ENCODE measurements at regions not wholly inside any gene's neighbourhood (a gene's known extent, or its start where the extent isn't known, plus 50 kb on each side); places are given as distances from the start of the nearest gene placed in this dataset.

DNA sequence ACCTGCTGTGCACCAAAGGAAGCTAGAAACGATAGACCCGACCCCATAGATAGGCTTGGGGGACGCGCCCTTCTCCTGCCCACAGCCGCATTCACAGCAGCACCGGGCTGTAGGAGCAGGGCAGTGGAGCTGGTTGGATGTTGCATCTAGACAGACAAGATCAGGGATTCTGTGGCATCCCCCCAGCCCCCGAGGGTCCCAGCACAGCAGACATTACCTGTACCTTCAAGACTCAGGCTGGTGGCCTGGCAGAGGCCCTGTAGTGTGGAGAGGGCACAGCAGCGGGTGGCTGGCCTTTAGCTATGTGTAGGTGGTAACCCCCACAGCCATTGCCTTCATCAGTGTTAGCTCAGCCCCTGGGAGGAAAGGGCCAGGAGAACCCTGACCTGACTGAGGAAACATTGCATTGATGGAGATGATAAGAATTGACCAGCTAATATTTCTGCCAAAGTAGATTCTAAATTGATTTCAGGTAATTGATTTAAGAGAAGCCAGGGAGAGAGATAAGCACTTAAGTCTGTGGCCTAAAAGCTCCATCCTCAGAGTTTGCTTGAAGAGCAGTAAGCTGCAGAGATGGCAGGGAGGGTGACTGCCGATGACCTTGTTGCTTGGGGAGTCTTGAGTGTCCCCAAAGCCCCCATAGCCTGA, 269.4 kb downstream of the TLE3 start:
- Histone ChIP-seq H3K36me3 (ENCODE audit: insufficient read depth, low read length) (no peaks in the 10 kb centered on the region), H3K4me2 (ENCODE audit: low read length) (no peak overlapping the region), H3K4me3 (ENCODE audit: low read length) (no peak overlapping the region), H3K4me1 (ENCODE audit: control insufficient read depth, insufficient read depth, low read length) (no peaks in the 10 kb centered on the region), H3K9me3 (replicated peaks; ENCODE audit: low read length) (no peaks in the 10 kb centered on the region), H3K27me3 (ENCODE audit: control insufficient read depth, insufficient read depth, low read length) (peaks cover 47% of the 10 kb centered on the region), H3K9ac (ENCODE audit: low read depth, low read length) (no peak overlapping the region)

DNA sequence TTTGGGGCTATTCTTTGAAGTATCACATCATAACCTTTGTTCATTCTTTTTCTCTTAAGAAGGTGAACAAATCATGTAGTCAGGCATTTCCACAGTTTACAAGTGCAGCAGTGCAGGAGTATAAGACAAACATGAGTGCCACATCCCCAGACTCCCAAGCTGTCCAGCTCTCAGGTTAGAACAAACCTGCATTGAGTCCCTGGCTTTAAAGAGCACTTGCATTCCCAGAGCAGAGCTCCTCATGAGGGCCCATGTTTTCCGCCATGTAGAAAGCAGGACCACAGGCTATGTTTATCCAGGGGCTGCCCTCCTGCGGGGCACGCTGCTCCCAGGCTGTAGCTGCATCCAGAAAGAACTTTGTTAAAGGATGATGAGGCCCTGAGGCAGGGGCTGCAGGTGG, 267.7 kb downstream of the TLE3 start:
- H3K27me3 ChIP-seq (ENCODE audit: control insufficient read depth, insufficient read depth, low read length): peaks cover 52% of the 10 kb centered on the region
- H3K9ac ChIP-seq (ENCODE audit: low read depth, low read length): no peak overlapping the region

DNA sequence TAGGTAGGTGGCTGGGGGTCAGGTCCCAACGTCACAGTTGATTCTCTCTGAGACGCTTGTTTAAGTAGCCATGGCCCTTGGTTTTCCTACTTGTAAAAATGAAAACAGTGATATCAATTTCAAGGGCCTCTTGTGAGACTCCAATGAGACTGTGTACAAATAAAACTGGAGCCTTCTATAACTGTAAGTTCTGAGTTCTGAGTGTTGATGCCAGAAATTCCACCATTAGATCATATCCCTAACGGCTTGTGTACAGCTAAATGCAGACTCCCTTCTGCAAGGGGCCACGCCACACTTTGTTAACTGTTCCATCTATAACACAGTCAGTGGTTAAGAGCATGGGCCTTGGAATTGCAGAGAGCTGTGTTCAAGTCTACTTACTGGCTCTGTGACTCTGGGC, 267.3 kb downstream of the TLE3 start:
- Histone ChIP-seq H3K4me2 (ENCODE audit: low read length) (no peak overlapping the region), H3K4me1 (ENCODE audit: control insufficient read depth, insufficient read depth, low read length) (no peaks in the 10 kb centered on the region), H3K27me3 (ENCODE audit: control insufficient read depth, insufficient read depth, low read length) (peaks cover 52% of the 10 kb centered on the region), H3K9me3 (replicated peaks; ENCODE audit: low read length) (no peaks in the 10 kb centered on the region), H3K4me3 (ENCODE audit: low read length) (no peak overlapping the region), H3K36me3 (ENCODE audit: insufficient read depth, low read length) (no peaks in the 10 kb centered on the region), H3K9ac (ENCODE audit: low read depth, low read length) (no peak overlapping the region)

More for the DNA sequence above, 267.7 kb downstream of the TLE3 start:
- Histone ChIP-seq H3K9me3 (replicated peaks; ENCODE audit: low read length) (no peaks in the 10 kb centered on the region), H3K4me3 (ENCODE audit: low read length) (no peak overlapping the region), H3K4me1 (ENCODE audit: control insufficient read depth, insufficient read depth, low read length) (no peaks in the 10 kb centered on the region), H3K36me3 (ENCODE audit: insufficient read depth, low read length) (no peaks in the 10 kb centered on the region), H3K4me2 (ENCODE audit: low read length) (no peak overlapping the region)

DNA sequence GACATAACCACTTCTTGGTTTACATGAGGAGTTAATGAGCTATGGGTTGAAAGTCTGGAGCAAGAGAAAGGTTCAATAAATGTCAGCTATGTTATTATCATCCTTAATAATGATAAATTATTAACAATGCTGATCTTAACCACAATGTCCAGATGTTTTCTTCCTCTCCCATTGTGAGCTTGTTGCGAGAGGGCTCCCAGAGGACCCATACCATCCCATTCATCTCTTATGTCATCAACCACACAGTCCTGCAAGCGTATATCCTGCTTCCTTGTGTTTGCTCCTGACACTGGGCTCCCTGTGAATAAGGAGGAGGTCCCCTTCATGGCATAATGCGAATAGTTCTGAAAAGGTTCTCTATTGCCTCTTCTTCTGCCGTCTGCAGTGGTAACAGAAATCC, 266.8 kb downstream of the TLE3 start:
- peaks cover 49% of the 10 kb centered on the region for H3K27me3 ChIP-seq (ENCODE audit: control insufficient read depth, insufficient read depth, low read length)
- H3K4me3 ChIP-seq (ENCODE audit: low read length): no peak overlapping the region
- no peaks in the 10 kb centered on the region for H3K36me3 ChIP-seq (ENCODE audit: insufficient read depth, low read length)
- H3K9ac ChIP-seq (ENCODE audit: low read depth, low read length): no peak overlapping the region
- no peaks in the 10 kb centered on the region for H3K9me3 ChIP-seq (replicated peaks; ENCODE audit: low read length)
- H3K4me2 ChIP-seq (ENCODE audit: low read length): no peak overlapping the region
- H3K4me1 ChIP-seq (ENCODE audit: control insufficient read depth, insufficient read depth, low read length): no peaks in the 10 kb centered on the region

DNA sequence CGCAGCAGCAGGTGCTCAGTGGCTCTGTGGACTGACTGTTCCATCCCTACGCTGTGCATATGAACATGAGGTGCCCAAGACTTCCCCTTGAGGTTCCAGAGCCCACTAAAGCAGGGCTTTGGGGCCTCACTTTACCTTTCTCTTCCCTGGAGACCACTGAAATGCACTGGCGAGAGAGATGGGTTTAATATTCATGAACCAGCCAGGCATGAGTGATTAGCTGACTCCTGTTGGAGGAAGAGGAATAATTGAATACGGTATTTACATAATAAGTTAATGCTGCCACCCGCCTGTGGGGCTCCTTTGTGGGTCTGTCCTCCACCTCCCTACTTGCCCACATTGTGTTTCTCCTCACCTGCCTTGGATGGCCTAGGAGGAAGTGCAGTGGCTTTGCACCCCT, 263.4 kb downstream of the TLE3 start:
- Histone ChIP-seq H3K4me2 (ENCODE audit: low read length) (no peak overlapping the region), H3K27me3 (ENCODE audit: control insufficient read depth, insufficient read depth, low read length) (peaks cover 46% of the 10 kb centered on the region), H3K36me3 (ENCODE audit: insufficient read depth, low read length) (no peaks in the 10 kb centered on the region), H3K4me3 (ENCODE audit: low read length) (no peak overlapping the region), H3K9ac (ENCODE audit: low read depth, low read length) (no peak overlapping the region), H3K9me3 (replicated peaks; ENCODE audit: low read length) (no peaks in the 10 kb centered on the region), H3K4me1 (ENCODE audit: control insufficient read depth, insufficient read depth, low read length) (no peaks in the 10 kb centered on the region)

DNA sequence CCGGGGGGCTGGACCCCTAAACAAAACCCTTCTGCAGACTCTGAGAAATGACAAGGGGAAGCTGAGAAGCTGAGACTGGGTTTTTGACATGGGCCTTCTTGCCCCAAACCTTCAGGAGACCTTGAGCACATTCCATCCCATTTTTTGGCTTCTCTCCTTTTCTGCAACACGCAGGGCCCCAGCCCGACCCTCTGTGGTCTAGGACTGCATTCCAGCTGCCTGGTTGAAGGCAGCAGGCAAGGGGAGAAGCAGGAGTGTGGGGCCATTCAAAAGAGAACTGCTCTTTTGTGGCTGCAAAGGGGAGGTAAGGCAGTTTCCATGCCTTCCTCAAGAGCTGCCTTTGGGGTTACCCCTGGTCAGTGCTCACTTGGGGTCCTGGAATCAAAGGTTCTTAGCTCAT, 263.0 kb downstream of the TLE3 start:
- H3K4me3 ChIP-seq (ENCODE audit: low read length): no peak overlapping the region
- no peak overlapping the region for H3K9ac ChIP-seq (ENCODE audit: low read depth, low read length)
- no peak overlapping the region for H3K4me2 ChIP-seq (ENCODE audit: low read length)

DNA sequence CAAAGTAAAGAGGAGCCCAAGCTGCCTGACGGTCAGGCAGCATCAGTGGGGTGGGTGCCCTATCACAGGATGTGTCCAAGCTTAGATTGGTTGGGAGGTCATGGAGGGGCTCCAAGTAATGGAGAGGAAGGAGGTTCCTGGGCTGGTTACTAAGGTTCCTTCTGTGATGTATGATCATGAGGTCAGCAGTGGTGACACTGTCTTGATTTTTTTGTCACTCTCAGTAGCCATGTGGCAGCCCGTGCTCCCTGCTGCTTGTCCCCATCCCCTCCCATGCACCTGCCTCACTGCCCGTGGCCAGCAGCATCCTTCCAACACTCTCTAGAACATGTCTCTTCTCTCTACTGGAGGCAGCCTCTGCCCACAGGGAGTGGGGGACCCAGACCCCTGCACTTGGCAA, 261.7 kb downstream of the TLE3 start:
- no peak overlapping the region for H3K4me3 ChIP-seq (ENCODE audit: low read length)
- H3K9me3 ChIP-seq (replicated peaks; ENCODE audit: low read length): no peaks in the 10 kb centered on the region
- H3K9ac ChIP-seq (ENCODE audit: low read depth, low read length): no peak overlapping the region
- no peak overlapping the region for H3K4me2 ChIP-seq (ENCODE audit: low read length)
- peaks cover 33% of the 10 kb centered on the region for H3K27me3 ChIP-seq (ENCODE audit: control insufficient read depth, insufficient read depth, low read length)
- no peaks in the 10 kb centered on the region for H3K4me1 ChIP-seq (ENCODE audit: control insufficient read depth, insufficient read depth, low read length)
- no peaks in the 10 kb centered on the region for H3K36me3 ChIP-seq (ENCODE audit: insufficient read depth, low read length)

More for the DNA sequence above, 263.0 kb downstream of the TLE3 start:
- H3K36me3 ChIP-seq (ENCODE audit: insufficient read depth, low read length): no peaks in the 10 kb centered on the region
- peaks cover 42% of the 10 kb centered on the region for H3K27me3 ChIP-seq (ENCODE audit: control insufficient read depth, insufficient read depth, low read length)
- H3K4me1 ChIP-seq (ENCODE audit: control insufficient read depth, insufficient read depth, low read length): no peaks in the 10 kb centered on the region
- H3K9me3 ChIP-seq (replicated peaks; ENCODE audit: low read length): no peaks in the 10 kb centered on the region

DNA sequence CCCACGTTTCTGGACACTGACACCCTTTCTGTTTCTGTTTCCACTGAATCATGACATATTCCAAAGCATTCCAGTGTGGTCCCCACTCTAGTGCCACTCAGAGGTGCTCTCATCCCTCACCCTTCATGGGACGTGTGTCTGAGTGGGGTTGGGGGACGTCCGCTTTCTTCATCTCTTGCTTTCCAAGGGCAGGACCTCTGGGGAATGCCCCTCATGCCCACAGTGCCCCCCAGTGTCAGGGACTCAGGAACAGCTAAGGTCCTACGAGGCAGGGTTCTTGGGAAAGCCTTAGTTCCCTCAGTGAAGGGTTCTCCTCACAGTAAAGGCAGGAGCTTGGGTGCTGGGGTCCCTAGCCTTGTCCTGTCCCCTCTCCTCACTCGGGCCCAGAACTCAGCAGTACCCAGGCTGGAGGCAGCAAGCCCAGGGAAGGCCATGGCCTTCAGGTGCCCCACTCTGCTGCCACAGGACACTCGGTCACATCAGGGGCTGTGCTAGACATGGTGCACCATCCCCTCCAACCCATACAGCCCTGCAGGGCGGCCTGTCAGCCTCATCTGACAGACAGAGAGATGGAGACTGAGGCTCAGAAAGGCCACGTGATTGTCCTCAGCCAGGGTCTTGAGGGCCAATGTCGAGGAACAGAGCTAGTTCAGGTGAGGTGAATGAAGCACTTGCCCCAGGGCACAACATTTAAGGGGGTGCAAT, 261.0 kb downstream of the TLE3 start:
- Histone ChIP-seq H3K27me3 (ENCODE audit: control insufficient read depth, insufficient read depth, low read length) (peaks cover 26% of the 10 kb centered on the region), H3K4me1 (ENCODE audit: control insufficient read depth, insufficient read depth, low read length) (no peaks in the 10 kb centered on the region)

DNA sequence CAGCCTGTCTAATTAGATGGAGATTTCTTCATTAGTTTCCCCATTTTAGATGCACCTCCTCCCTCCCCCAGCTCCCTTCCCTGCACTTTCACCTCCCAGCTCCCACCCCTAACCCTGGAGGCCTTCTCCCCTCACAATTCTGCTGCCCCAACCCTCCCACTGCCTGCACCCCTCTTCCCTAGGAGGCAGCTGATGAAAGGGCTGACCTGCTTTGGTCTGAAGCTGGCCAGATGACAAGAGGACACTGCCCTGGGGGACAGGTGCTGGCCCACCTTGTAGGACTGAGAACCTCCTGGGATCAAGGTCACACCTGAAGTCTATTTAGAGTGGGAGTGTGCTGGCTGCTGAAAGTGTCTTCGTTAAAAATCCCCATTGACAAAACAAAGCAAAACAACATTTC, 259.4 kb downstream of the TLE3 start:
- Histone ChIP-seq H3K9me3 (replicated peaks; ENCODE audit: low read length) (no peaks in the 10 kb centered on the region), H3K36me3 (ENCODE audit: insufficient read depth, low read length) (no peaks in the 10 kb centered on the region), H3K27me3 (ENCODE audit: control insufficient read depth, insufficient read depth, low read length) (peaks cover 21% of the 10 kb centered on the region), H3K4me3 (ENCODE audit: low read length) (no peak overlapping the region), H3K4me2 (ENCODE audit: low read length) (no peak overlapping the region), H3K4me1 (ENCODE audit: control insufficient read depth, insufficient read depth, low read length) (no peaks in the 10 kb centered on the region), H3K9ac (ENCODE audit: low read depth, low read length) (no peak overlapping the region)

More for the DNA sequence above, 261.0 kb downstream of the TLE3 start:
- H3K9ac ChIP-seq (ENCODE audit: low read depth, low read length): no peak overlapping the region
- H3K36me3 ChIP-seq (ENCODE audit: insufficient read depth, low read length): no peaks in the 10 kb centered on the region
- H3K4me3 ChIP-seq (ENCODE audit: low read length): no peak overlapping the region
- H3K4me2 ChIP-seq (ENCODE audit: low read length): no peak overlapping the region
- H3K9me3 ChIP-seq (replicated peaks; ENCODE audit: low read length): no peaks in the 10 kb centered on the region

DNA sequence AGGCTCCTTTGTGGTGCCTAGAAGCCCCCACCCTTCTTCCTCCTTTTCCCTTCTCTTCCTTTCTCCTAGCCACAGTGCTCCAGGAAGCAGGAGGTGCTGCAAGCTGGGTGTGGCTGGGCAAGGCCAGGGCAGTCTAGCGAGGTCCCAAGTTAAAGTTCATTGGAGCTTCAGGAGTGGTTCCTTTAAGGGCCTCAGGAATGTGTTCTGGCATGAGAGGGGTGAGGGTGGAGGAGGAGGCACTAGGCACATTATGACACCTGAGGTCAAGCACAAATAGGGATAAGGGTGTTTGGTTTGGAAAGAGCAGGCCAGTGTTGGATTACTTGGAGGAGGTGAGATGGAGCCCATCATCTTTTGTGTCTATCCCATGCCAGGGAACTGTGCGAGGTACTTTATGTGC, 258.7 kb downstream of the TLE3 start:
- Histone ChIP-seq H3K9me3 (replicated peaks; ENCODE audit: low read length) (no peaks in the 10 kb centered on the region), H3K4me3 (ENCODE audit: low read length) (no peak overlapping the region), H3K4me1 (ENCODE audit: control insufficient read depth, insufficient read depth, low read length) (no peaks in the 10 kb centered on the region), H3K9ac (ENCODE audit: low read depth, low read length) (no peak overlapping the region), H3K27me3 (ENCODE audit: control insufficient read depth, insufficient read depth, low read length) (peaks cover 18% of the 10 kb centered on the region), H3K36me3 (ENCODE audit: insufficient read depth, low read length) (no peaks in the 10 kb centered on the region), H3K4me2 (ENCODE audit: low read length) (no peak overlapping the region)

DNA sequence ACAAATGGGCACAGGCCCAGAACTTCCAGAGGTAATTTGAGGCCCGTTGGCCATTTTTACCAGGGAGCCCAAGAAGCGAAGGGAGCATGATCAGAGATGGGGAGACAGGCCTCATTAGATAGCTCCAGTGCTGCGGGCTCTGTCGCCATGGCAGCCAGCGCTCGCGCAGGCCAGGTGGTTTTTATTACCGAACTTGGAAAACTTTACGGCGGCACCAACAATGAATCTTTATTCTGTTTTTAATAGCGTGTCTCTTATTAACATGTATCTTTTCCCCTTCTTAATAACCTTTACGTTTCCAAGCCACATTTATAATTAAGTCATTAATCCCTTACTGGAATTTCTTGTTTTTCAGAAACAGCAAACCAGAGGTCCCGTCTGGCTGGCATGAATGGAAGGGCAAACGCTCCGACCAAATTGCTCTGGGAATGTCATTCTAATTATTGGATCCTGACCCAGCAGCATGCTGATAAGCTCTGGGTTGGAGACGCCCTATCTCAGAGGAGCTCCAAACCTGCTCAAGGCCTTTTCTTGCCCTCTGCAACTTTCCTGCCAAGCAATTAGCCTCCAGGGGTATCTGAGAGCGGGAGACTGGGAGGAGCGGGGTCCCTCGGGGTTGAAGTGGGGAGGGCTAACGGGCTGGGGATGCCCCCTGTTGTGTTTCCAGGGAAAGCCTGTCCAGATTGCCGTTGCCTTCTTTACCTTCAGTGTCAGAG, 256.4 kb downstream of the TLE3 start:
- H3K4me2 ChIP-seq (ENCODE audit: low read length): no peak overlapping the region

More for the DNA sequence above, 256.4 kb downstream of the TLE3 start:
- no peaks in the 10 kb centered on the region for H3K4me1 ChIP-seq (ENCODE audit: control insufficient read depth, insufficient read depth, low read length)
- H3K9ac ChIP-seq (ENCODE audit: low read depth, low read length): no peak overlapping the region
- H3K9me3 ChIP-seq (replicated peaks; ENCODE audit: low read length): no peaks in the 10 kb centered on the region
- H3K4me3 ChIP-seq (ENCODE audit: low read length): no peak overlapping the region
- H3K36me3 ChIP-seq (ENCODE audit: insufficient read depth, low read length): no peaks in the 10 kb centered on the region
- H3K27me3 ChIP-seq (ENCODE audit: control insufficient read depth, insufficient read depth, low read length): peaks cover 15% of the 10 kb centered on the region
